Upper lobe of right lung (tissue), 1 donor: ENCODE measurements at regions not wholly inside any gene's neighbourhood (a gene's known extent, or its start where the extent isn't known, plus 50 kb on each side); places are given as distances from the start of the nearest gene placed in this dataset.

Source experiments
- ATAC-seq: fragments of 200-7000 bp; cut with Tn5 transposase; one replicate; pipeline ENCODE4 v1.9.1; 2020; ENCODE audit warnings: mild to moderate bottlenecking, moderate library complexity
- DNase-seq: peaks from one replicate; pipeline ENCODE4 v3.0.0-alpha.2; 2020
- H3K27ac ChIP-seq: fragments of 200-600 bp; one replicate; pipeline ENCODE4 v1.8.0; 2022
- H3K27me3 ChIP-seq: fragments of 200-600 bp; one replicate; pipeline ENCODE4 v1.8.0; 2022; ENCODE audit warnings: mild to moderate bottlenecking
- H3K36me3 ChIP-seq: fragments of 200-600 bp; one replicate; pipeline ENCODE4 v1.8.0; 2022
- H3K4me1 ChIP-seq: fragments of 200-600 bp; one replicate; pipeline ENCODE4 v1.8.0; 2022
- H3K4me3 ChIP-seq: fragments of 200-600 bp; one replicate; pipeline ENCODE4 v1.8.0; 2022; ENCODE audit warnings: mild to moderate bottlenecking
- H3K9me3 ChIP-seq: fragments of 200-600 bp; one replicate; pipeline ENCODE4 v1.8.0; 2022
- intact Hi-C: fragments of 100-400 bp; cut with DNase I; formaldehyde crosslinking; loops from one replicate; pipeline ENCODE4 v1.11.0; 2022
- TF ChIP-seq, protein P1 (sequence below): fragments of 200-600 bp; IDR thresholded peaks from one replicate; pipeline ENCODE4 v1.8.0; 2022; ENCODE audit warnings: antibody characterized with exemption
- donor health status: DM: no; HTN: yes; CAD: no; lungs with severe emphysema.

DNA sequence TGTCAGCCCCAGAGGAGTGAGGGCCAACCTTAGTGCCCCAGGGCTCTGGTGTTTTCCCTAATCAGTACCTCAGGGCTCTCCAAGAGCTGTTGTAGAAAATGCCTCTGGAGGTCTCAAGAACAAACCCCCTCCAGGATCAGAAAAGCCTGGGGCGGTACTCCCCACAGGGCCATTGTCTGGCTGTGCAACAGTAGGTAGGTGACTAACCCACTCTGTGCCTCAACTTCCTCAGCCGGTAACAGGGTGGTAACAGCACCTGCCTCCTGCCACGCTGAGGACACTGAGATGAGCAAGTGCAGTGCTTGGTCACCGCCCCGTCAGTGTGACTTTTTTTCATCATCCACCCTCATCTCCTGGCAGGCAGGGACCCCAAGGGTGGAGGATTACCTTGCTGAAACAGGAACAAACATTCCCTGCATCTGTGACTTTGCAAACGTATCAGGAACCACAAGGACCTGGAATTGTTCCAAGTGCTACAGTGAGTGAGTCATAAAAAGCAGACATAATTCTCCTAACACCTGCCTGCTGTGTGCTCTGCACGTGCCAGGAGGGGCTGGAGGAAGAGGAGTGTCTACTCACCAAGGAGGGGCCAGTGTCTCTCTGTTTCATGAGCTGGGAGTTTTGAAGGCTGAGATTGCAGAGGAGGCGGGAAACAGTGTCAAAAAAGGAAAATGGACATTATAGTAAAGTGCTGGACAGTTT, 440.8 kb downstream of the NPHP4 start:
- ATAC-seq = peak; percentile 45
- no peak for DNase-seq
- Histone ChIP-seq H3K27me3 (no peaks in the 10 kb centered on the region), H3K4me3 (no peak overlapping the region), H3K36me3 (no peaks in the 10 kb centered on the region), H3K4me1 (no peaks in the 10 kb centered on the region), H3K9me3 (no peaks in the 10 kb centered on the region), H3K27ac (no peak overlapping the region)
- intact Hi-C loops = no loop called here
- TF ChIP-seq, protein P1, sequence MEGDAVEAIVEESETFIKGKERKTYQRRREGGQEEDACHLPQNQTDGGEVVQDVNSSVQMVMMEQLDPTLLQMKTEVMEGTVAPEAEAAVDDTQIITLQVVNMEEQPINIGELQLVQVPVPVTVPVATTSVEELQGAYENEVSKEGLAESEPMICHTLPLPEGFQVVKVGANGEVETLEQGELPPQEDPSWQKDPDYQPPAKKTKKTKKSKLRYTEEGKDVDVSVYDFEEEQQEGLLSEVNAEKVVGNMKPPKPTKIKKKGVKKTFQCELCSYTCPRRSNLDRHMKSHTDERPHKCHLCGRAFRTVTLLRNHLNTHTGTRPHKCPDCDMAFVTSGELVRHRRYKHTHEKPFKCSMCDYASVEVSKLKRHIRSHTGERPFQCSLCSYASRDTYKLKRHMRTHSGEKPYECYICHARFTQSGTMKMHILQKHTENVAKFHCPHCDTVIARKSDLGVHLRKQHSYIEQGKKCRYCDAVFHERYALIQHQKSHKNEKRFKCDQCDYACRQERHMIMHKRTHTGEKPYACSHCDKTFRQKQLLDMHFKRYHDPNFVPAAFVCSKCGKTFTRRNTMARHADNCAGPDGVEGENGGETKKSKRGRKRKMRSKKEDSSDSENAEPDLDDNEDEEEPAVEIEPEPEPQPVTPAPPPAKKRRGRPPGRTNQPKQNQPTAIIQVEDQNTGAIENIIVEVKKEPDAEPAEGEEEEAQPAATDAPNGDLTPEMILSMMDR = no peak

DNA sequence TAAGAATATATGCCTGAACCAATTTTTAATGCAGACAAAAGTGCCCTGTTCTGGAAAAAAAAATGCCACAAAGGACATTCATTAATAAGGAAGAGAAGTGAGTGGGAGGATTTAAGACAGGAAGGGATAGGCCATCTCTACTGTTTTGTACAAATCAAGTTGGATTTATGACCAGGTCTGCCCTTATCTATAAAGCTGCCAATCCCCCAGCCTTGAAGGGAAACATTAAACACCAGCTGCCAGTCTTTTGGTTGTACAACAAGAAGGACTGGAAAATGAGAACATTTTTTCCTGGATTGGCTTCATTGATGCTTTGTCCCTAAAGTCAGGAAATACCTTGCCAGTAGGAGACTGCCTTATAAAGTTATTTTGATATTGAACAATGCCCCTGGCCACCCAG, 444.0 kb downstream of the NPHP4 start:
- no peak overlapping the region for H3K27ac ChIP-seq
- ATAC-seq = no peak

DNA sequence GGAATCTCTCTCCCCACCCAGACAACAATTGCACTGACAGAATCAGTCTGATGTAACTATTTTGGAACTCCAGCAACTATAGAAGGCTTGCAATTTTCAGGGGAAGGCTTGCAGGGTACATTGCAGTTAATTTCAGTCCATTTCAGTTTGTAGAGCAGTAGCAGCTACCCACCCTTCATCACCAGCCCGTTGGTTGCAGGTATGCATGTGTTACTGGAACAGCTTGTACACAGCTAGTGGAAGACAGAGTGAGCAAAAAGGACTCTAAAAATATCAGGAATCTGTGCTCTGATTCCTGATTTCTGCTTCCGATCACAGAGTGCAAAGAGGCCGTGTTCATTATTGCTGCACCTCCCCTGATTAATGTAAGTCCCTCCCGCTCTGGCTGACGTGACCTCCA, 449.0 kb downstream of the NPHP4 start:
- TF ChIP-seq, protein P1 = no peak
- intact Hi-C loops = no loop called here
- Histone ChIP-seq H3K27me3 (peaks cover 23% of the 10 kb centered on the region), H3K27ac (no peak overlapping the region), H3K36me3 (no peaks in the 10 kb centered on the region), H3K4me3 (no peak overlapping the region), H3K4me1 (no peaks in the 10 kb centered on the region), H3K9me3 (no peaks in the 10 kb centered on the region)
- ATAC-seq (no peak), DNase-seq (no peak)

More for the DNA sequence above, 444.0 kb downstream of the NPHP4 start:
- Histone ChIP-seq H3K27me3 (peaks cover 6% of the 10 kb centered on the region), H3K36me3 (no peaks in the 10 kb centered on the region), H3K4me3 (no peak overlapping the region), H3K9me3 (no peaks in the 10 kb centered on the region), H3K4me1 (no peaks in the 10 kb centered on the region)
- TF ChIP-seq, protein P1 = no peak
- intact Hi-C loops = no loop called here
- DNase-seq = no peak

DNA sequence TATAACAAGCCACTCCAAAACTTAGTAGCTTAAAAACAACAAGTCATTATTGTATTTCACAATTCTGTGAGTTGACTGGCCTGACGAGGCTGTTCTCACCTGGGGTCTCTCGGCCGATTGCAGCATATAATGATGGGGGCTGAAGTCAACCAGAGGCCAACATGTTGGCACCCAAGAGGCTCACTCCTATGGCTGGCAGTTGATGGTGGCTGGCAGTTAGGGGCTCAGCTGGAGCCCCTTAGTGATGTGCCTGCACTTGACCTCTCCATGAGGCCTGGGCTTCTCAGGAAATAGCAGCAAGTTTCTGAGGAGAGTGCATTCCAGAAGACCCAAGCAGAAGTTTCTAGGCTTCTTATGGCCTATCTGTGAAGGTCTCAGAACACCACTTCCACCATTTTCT, 459.4 kb downstream of the NPHP4 start:
- Histone ChIP-seq H3K27me3 (peaks cover 8% of the 10 kb centered on the region), H3K27ac (no peak overlapping the region), H3K4me1 (no peaks in the 10 kb centered on the region), H3K4me3 (no peak overlapping the region), H3K9me3 (no peaks in the 10 kb centered on the region), H3K36me3 (no peaks in the 10 kb centered on the region)
- intact Hi-C loops = no loop called here
- DNase-seq = no peak
- ATAC-seq = no peak
- TF ChIP-seq, protein P1 = no peak

DNA sequence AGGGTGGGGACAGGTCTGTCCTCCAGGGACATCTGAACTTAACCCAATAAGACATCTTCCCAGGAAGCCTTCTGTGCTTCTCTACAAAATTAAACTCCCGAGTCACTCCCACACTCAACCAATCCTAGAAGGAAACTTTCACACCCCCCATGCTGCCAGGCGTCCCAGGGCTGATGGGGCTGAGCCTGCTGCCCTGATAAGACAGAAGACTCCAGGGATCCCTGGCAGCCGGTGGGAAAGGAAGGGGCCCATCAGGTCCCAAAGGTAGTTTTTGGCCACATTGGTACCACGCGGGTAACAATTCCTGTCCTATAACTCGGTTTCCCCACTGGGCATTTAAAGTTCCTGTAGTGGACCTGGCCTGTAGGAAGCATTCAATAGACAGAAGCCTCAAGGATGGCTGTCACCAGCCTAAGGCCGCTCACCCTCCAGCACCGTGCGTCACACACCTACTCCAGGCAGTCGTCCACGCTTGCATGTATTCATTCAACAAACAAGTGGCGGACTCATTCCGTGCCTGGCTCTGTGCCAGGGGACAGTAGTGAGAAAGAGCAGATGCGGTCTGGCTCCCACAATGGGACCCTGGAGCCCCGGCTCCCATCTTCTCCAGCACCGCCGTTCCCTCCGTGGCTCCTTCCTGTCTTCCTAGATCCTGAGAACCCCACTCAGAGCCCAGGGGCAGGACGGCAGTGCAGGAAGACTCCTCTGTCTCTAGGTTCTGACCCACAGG, 465.2 kb downstream of the NPHP4 start:
- intact Hi-C loops = no loop called here
- no peak overlapping the region for H3K27ac ChIP-seq
- no peak overlapping the region for H3K4me3 ChIP-seq
- ATAC-seq (no peak), DNase-seq (no peak)
- TF ChIP-seq, protein P1 = no peak
- peaks cover 8% of the 10 kb centered on the region for H3K27me3 ChIP-seq
- no peaks in the 10 kb centered on the region for H3K9me3 ChIP-seq
- H3K36me3 ChIP-seq = no peaks in the 10 kb centered on the region
- no peaks in the 10 kb centered on the region for H3K4me1 ChIP-seq
